Left lung (tissue), 4 donors: ENCODE measurements at regions not wholly inside any gene's neighbourhood (a gene's known extent, or its start where the extent isn't known, plus 50 kb on each side); places are given as distances from the start of the nearest gene placed in this dataset.

Experiments used
- ATAC-seq: fragments of 200-7000 bp; cut with Tn5 transposase; one replicate; pipeline ENCODE4 v1.9.1; 2020; ENCODE audit warnings: moderate library complexity
- DNase-seq, 4 donors: peaks; one replicate each; pipeline ENCODE4 v3.0.0-alpha.2; 2013 to 2020
- H3K27ac ChIP-seq, 2 donors: fragments of 200-600 bp; sonication (generic) in 1 of 2; one replicate each; pipeline versions ENCODE4 v1.5.0 to v1.8.0; 2020 to 2021
- H3K27me3 ChIP-seq, 2 donors: fragments of 200-600 bp; sonication (generic) in 1 of 2; one replicate each; pipeline versions ENCODE4 v1.5.0 to v1.8.0; 2020 to 2021
- H3K36me3 ChIP-seq, 2 donors: fragments of 200-600 bp; sonication (generic) in 1 of 2; one replicate each; pipeline versions ENCODE4 v1.5.0 to v1.8.0; 2020 to 2021
- H3K4me1 ChIP-seq, 2 donors: fragments of 200-600 bp; one replicate each; pipeline ENCODE4 v1.8.0; 2021
- H3K4me3 ChIP-seq, 2 donors: fragments of 200-600 bp; sonication (generic) in 1 of 2; one replicate each; pipeline versions ENCODE4 v1.5.0 to v1.8.0; 2020 to 2021; ENCODE audit warnings: mild to moderate bottlenecking in 1 of 2
- H3K9me3 ChIP-seq, 2 donors: fragments of 200-600 bp; sonication (generic) in 1 of 2; one replicate each; pipeline versions ENCODE4 v1.5.0 to v1.8.0; 2020 to 2021
- CTCF ChIP-seq, 2 donors: fragments of 200-600 bp; sonication (generic) in 1 of 2; IDR thresholded peaks; one replicate each; pipeline versions ENCODE4 v1.5.0 to v1.8.0; 2021; ENCODE audit warnings: antibody characterized with exemption in 2 of 2
- intact Hi-C, 2 donors: fragments of 100-400 bp; cut with DNase I; formaldehyde crosslinking; loops; one replicate each; pipeline versions ENCODE4 v1.11.2 to v1.14.2; 2022
- donor health status: DM: no; HTN: yes; CAD: no.
- donor health status: DM: no; HTN: no; CAD: no.

DNA sequence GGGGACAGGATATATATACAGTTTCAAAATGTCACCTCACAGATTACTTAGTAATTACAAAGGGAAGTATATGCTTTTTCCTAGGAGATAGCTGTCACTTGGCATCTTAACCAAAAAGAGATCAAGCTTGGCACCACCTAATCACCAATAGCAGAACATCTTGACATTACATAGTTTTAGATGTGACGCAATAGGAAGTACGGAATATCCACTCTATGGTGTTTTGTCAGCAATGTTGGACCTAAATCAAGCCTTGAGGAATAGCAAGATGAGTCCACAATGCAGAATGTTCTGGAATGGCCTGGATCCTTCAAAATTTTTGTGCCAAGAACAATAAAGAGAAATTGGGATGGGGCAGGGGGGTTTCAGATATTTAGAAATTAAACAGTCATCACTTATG lies 1488.2 kb downstream of the FSTL5 start:
- no peak overlapping the region for H3K4me3 ChIP-seq
- intact Hi-C loops: no loop called here
- no peak for TF ChIP-seq CTCF (IDR thresholded peaks at IDR 0.05)
- H3K4me1 ChIP-seq: no peaks in the 10 kb centered on the region
- no peaks in the 10 kb centered on the region for H3K36me3 ChIP-seq
- peaks cover 0 to 4% of the 10 kb centered on the region in 2 donors for H3K9me3 ChIP-seq
- ATAC-seq (no peak), DNase-seq (no peak)
- no peaks in the 10 kb centered on the region for H3K27me3 ChIP-seq
- H3K27ac ChIP-seq: no peak overlapping the region

DNA sequence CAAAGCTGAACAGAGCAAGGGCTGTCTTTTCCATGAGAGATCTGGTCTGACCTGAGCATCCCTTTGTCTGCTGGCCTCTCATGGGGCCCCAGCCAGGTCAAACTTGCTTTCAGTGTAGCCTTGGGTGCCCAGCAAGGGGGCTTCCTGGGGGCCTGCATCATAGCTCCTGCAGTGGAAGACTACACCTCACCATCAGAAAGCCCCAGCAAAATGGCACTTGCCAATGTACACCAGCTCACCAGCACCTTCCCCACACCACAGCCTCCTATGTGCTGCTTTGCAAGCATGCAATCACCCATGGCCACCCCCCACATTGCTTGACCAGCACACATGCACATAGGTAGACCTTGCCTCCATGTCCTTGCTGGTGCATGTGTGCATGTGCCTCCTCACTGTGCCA lies 1478.1 kb downstream of the FSTL5 start:
- Histone ChIP-seq H3K27me3 (no peaks in the 10 kb centered on the region), H3K4me3 (no peak overlapping the region), H3K27ac (no peak overlapping the region), H3K36me3 (no peaks in the 10 kb centered on the region), H3K9me3 (peaks cover 0 to 7% of the 10 kb centered on the region in 2 donors), H3K4me1 (no peaks in the 10 kb centered on the region)
- DNase-seq: no peak
- no peak for ATAC-seq
- intact Hi-C loops: no loop called here
- TF ChIP-seq CTCF (IDR thresholded peaks at IDR 0.05): no peak

DNA sequence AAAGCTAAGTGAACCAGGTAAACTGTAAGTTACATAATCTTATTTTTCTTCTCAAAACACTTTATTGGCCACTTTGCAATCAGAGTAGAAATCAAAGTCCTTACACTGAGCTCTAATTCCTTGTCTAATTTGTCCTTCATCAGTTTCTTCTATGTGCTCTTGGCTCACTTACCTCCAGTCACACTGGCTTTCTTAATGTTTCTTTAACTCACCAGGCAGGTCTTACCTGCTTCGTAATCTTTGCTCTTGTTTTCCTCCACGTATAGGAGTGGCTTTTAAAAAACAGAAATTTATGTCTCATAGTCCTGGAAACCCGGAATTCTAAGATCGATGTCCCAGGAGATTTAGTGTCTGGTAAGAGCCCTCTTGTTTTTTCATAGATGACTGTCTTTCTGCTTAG lies 1462.1 kb downstream of the FSTL5 start:
- no peak for ATAC-seq
- peak in 1 of 4 donors; percentile 7 for DNase-seq
- TF ChIP-seq CTCF (IDR thresholded peaks at IDR 0.05): no peak
- Histone ChIP-seq H3K4me1 (no peaks in the 10 kb centered on the region), H3K27me3 (no peaks in the 10 kb centered on the region), H3K4me3 (no peak overlapping the region), H3K9me3 (no peaks in the 10 kb centered on the region), H3K27ac (no peak overlapping the region), H3K36me3 (no peaks in the 10 kb centered on the region)
- intact Hi-C loops: no loop called here

GRCh38 chr4:160709026-160709425 lies 1454.8 kb downstream of the FSTL5 start:
- Histone ChIP-seq H3K4me1 (no peaks in the 10 kb centered on the region), H3K27me3 (no peaks in the 10 kb centered on the region), H3K4me3 (no peak overlapping the region), H3K9me3 (no peaks in the 10 kb centered on the region), H3K27ac (no peak overlapping the region), H3K36me3 (no peaks in the 10 kb centered on the region)
- DNase-seq (no peak), ATAC-seq (no peak)
- TF ChIP-seq CTCF (IDR thresholded peaks at IDR 0.05): no peak
- intact Hi-C loops: no loop called here

DNA sequence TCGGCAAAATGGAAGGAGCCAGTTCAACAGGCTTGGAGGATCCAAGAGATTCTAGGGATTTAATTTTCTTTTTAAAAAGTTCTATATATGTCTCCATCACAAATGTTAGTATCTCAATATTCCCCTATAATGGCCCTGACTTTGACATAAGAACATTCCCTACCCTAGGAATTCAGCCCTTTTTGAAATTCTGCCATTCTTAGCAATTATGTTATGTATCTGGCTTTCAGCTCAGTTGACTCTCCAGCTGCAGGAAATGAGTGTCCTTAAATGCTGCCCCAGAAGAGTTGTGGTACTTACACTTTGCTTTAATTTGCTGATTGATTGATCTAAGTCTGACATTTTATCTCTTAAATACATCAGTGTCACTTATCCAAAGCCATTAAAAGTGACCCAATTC lies 1454.3 kb downstream of the FSTL5 start:
- Histone ChIP-seq H3K27ac (no peak overlapping the region), H3K4me1 (no peaks in the 10 kb centered on the region), H3K4me3 (no peak overlapping the region), H3K9me3 (no peaks in the 10 kb centered on the region), H3K36me3 (no peaks in the 10 kb centered on the region), H3K27me3 (no peaks in the 10 kb centered on the region)
- DNase-seq: no peak
- intact Hi-C loops: no loop called here
- ATAC-seq: no peak
- no peak for TF ChIP-seq CTCF (IDR thresholded peaks at IDR 0.05)
